Coronary artery (tissue), 2 donors: ENCODE measurements at regions not wholly inside any gene's neighbourhood (a gene's known extent, or its start where the extent isn't known, plus 50 kb on each side); places are given as distances from the start of the nearest gene placed in this dataset.
"Not testable (repeated sequence)": the region's sequence is repeated elsewhere in the genome, so short reads cannot be mapped to it uniquely, and the experiment has no call there.

ENCODE experiments used
- DNase-seq: peaks from one replicate; pipeline ENCODE4 v3.0.0-alpha.2; 2017; ENCODE audit warnings: low spot score
- H3K27ac ChIP-seq, 2 donors: fragments of 200-600 bp; sonication (generic); one replicate each; pipeline ENCODE4 v1.5.1; 2016 to 2019
- H3K4me3 ChIP-seq: fragments of 200-600 bp; sonication (generic); 2 replicates; pipeline ENCODE4 v1.5.1; 2016; ENCODE audit warnings: mild to moderate bottlenecking, moderate library complexity
- CTCF ChIP-seq: fragments of 200-600 bp; sonication (generic); IDR thresholded peaks from one replicate; pipeline ENCODE4 v1.5.1; 2019; ENCODE audit warnings: antibody characterized with exemption

GRCh38 chr5:130331332-130331731 lies 427.1 kb downstream of the CHSY3 start:
- TF ChIP-seq CTCF: no peak

GRCh38 chr5:130324953-130325671 lies 420.8 kb downstream of the CHSY3 start:
- TF ChIP-seq CTCF: no peak
- DNase-seq: no peak
- H3K27ac ChIP-seq: no peak overlapping the region
- no peak overlapping the region for H3K4me3 ChIP-seq

More at GRCh38 chr5:130331332-130331731, 427.1 kb downstream of the CHSY3 start:
- Histone ChIP-seq H3K27ac (no peak overlapping the region), H3K4me3 (no peak overlapping the region)
- no peak for DNase-seq

- no peak for TF ChIP-seq CTCF
- DNase-seq: no peak
- no peak overlapping the region for H3K4me3 ChIP-seq
- no peak overlapping the region for H3K27ac ChIP-seq
Observed at GRCh38 chr5:130323804-130324454, 419.7 kb downstream of the CHSY3 start.

GRCh38 chr5:130321931-130322330 lies 417.7 kb downstream of the CHSY3 start:
- TF ChIP-seq CTCF: no peak

GRCh38 chr5:130316971-130317680 lies 412.9 kb downstream of the CHSY3 start:
- no peak for TF ChIP-seq CTCF
- no peak for DNase-seq

More at GRCh38 chr5:130321931-130322330, 417.7 kb downstream of the CHSY3 start:
- no peak for DNase-seq
- Histone ChIP-seq H3K27ac (no peak overlapping the region), H3K4me3 (no peak overlapping the region)

GRCh38 chr5:130295235-130295634 lies 391.0 kb downstream of the CHSY3 start:
- Histone ChIP-seq H3K27ac (no peak overlapping the region), H3K4me3 (no peak overlapping the region)
- TF ChIP-seq CTCF: no peak
- no peak for DNase-seq

More at GRCh38 chr5:130316971-130317680, 412.9 kb downstream of the CHSY3 start:
- Histone ChIP-seq H3K4me3 (no peak overlapping the region), H3K27ac (no peak overlapping the region)

- H3K4me3 ChIP-seq, H3K27ac ChIP-seq, DNase-seq: not testable (repeated sequence)
Observed at GRCh38 chr5:130294798-130295197, 390.5 kb downstream of the CHSY3 start.
